KMS-11 (cell line): ENCODE measurements at regions not wholly inside any gene's neighbourhood (a gene's known extent, or its start where the extent isn't known, plus 50 kb on each side); places are given as distances from the start of the nearest gene placed in this dataset.
A peak's percentile ranks its signal among the peaks of the same experiment; 100 is the strongest.

Source experiments
- H2AFZ ChIP-seq: fragments of 200-600 bp; sonication (generic); 2 replicates; pipeline ENCODE4 v1.6.1; 2016; ENCODE audit warnings: antibody characterized with exemption, mixed run types, low read depth
- H3K27ac ChIP-seq: fragments of 200-600 bp; sonication (generic); 2 replicates; pipeline ENCODE4 v1.6.1; 2016; ENCODE audit warnings: mild to moderate bottlenecking, mixed run types
- H3K27me3 ChIP-seq: fragments of 200-600 bp; sonication (generic); 2 replicates; pipeline ENCODE4 v1.6.1; 2017; ENCODE audit warnings: mild to moderate bottlenecking, low read depth, mixed run types, moderate library complexity; ENCODE audit not compliant: insufficient read depth
- H3K36me3 ChIP-seq: fragments of 200-600 bp; sonication (generic); 2 replicates; pipeline ENCODE4 v1.6.1; 2017; ENCODE audit warnings: mild to moderate bottlenecking, mixed run types; ENCODE audit not compliant: insufficient read depth
- H3K4me1 ChIP-seq: fragments of 200-600 bp; sonication (generic); 2 replicates; pipeline ENCODE4 v1.6.1; 2016; ENCODE audit warnings: mild to moderate bottlenecking, low read depth, mixed run types; ENCODE audit not compliant: poor library complexity, severe bottlenecking
- H3K4me2 ChIP-seq: fragments of 200-600 bp; sonication (generic); 2 replicates; pipeline ENCODE4 v1.7.0; 2016; ENCODE audit warnings: mild to moderate bottlenecking, mixed run types
- H3K4me3 ChIP-seq: fragments of 200-600 bp; sonication (generic); IDR thresholded peaks from 2 replicates; pipeline ENCODE4 v1.6.1; 2017; ENCODE audit warnings: low read depth, low read length, mixed read lengths; ENCODE audit not compliant: insufficient read depth
- H3K79me2 ChIP-seq: fragments of 200-600 bp; sonication (generic); 2 replicates; pipeline ENCODE4 v1.6.1; 2016; ENCODE audit warnings: low read depth, mixed run types; ENCODE audit not compliant: insufficient read depth
- H3K9ac ChIP-seq: fragments of 200-600 bp; sonication (generic); 2 replicates; pipeline ENCODE4 v1.6.1; 2016; ENCODE audit warnings: mild to moderate bottlenecking, mixed run types
- H4K20me1 ChIP-seq: fragments of 200-600 bp; sonication (generic); 2 replicates; pipeline ENCODE4 v1.6.1; 2016; ENCODE audit warnings: mild to moderate bottlenecking, mixed run types; ENCODE audit not compliant: insufficient read depth
- TF ChIP-seq, protein P1 (sequence below): fragments of 200-600 bp; sonication (generic); conservative IDR thresholded peaks from 2 replicates; pipeline ENCODE4 v1.6.1; 2017; ENCODE audit warnings: low read depth, mild to moderate bottlenecking, antibody characterized with exemption, low read length, moderate library complexity, mixed read lengths

DNA sequence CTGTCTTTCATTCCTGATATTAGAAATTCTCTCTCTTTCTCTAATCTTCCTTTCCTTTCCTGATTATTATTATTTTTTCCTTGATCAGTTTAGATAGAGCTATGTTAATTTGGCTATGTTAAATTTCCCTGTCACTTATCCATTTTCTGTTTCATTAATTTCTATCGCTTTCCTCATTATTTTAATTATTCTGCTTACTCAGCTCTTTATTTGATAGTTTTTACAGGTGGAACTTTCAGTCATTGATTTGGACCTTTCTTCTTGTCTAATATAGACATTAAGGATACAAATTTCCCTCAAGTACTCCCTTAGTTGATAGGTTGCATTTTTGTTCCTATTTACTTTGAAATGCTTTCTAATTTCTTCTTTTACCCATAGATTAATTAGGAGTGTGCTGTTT, 442.3 kb downstream of the CDH26 start:
- Histone ChIP-seq H3K4me2 (no peak overlapping the region), H3K4me1 (peaks cover 50% of the 10 kb centered on the region), H3K4me3 (no peak overlapping the region), H3K79me2 (no peaks in the 10 kb centered on the region), H2AFZ (no peak overlapping the region), H3K36me3 (no peaks in the 10 kb centered on the region), H3K27me3 (no peaks in the 10 kb centered on the region), H4K20me1 (no peaks in the 10 kb centered on the region), H3K27ac (no peak overlapping the region), H3K9ac (no peak overlapping the region)
- TF ChIP-seq, protein P1, sequence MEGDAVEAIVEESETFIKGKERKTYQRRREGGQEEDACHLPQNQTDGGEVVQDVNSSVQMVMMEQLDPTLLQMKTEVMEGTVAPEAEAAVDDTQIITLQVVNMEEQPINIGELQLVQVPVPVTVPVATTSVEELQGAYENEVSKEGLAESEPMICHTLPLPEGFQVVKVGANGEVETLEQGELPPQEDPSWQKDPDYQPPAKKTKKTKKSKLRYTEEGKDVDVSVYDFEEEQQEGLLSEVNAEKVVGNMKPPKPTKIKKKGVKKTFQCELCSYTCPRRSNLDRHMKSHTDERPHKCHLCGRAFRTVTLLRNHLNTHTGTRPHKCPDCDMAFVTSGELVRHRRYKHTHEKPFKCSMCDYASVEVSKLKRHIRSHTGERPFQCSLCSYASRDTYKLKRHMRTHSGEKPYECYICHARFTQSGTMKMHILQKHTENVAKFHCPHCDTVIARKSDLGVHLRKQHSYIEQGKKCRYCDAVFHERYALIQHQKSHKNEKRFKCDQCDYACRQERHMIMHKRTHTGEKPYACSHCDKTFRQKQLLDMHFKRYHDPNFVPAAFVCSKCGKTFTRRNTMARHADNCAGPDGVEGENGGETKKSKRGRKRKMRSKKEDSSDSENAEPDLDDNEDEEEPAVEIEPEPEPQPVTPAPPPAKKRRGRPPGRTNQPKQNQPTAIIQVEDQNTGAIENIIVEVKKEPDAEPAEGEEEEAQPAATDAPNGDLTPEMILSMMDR = no peak

DNA sequence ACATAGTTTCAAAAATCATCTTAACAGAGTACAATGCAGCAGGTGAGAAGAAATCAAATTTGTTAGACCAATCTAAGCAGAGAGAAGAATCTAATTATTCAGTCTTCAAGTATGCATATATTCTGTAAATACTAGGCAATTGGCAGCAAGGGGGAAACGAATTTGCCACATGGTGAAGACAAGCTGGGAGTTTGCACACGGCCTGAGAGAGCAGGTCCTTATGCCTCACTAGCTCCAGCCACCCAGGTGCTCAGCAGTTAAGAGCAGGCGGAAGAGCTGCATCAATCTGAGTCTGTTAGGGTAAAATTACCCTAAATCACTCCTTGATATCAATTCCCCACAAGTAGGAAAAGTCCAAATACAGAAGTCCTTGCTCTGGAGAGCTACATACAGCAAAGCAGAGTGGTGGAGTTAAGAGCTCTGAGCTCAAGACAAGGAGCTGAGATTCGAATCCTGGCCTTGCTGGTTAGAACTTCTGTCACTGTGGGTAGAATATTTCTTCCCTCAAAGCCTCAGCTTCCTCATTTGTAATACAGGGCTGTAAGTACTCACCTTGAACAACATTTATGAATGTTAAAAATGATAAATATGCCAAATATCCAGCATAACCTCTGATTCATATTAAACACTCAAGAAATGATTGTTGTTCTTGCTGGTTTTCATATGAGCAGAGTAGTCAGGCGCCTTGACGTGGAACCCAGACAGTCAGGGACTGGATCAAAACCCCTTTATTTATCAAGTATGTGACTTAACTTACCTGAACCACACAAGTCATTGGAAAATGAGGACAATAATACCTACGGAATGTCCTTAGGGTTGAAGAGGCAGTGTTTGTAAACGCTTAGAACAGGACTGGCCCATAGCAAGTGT, 444.2 kb downstream of the CDH26 start:
- peak overlapping the region; percentile 14; the same call in 1 of the 2 replicates for H2AFZ ChIP-seq
- peak overlapping the region; percentile 46; the same call in 1 of the 2 replicates for H3K9ac ChIP-seq
- peak overlapping the region; percentile 86 for H3K4me2 ChIP-seq
- no peaks in the 10 kb centered on the region for H3K36me3 ChIP-seq
- H3K27ac ChIP-seq = peak overlapping the region; percentile 91
- peaks cover 69% of the 10 kb centered on the region for H3K4me1 ChIP-seq
- H3K79me2 ChIP-seq = no peaks in the 10 kb centered on the region
- no peak overlapping the region for H3K4me3 ChIP-seq
- no peaks in the 10 kb centered on the region for H3K27me3 ChIP-seq
- TF ChIP-seq, protein P1 = no peak
- no peaks in the 10 kb centered on the region for H4K20me1 ChIP-seq

DNA sequence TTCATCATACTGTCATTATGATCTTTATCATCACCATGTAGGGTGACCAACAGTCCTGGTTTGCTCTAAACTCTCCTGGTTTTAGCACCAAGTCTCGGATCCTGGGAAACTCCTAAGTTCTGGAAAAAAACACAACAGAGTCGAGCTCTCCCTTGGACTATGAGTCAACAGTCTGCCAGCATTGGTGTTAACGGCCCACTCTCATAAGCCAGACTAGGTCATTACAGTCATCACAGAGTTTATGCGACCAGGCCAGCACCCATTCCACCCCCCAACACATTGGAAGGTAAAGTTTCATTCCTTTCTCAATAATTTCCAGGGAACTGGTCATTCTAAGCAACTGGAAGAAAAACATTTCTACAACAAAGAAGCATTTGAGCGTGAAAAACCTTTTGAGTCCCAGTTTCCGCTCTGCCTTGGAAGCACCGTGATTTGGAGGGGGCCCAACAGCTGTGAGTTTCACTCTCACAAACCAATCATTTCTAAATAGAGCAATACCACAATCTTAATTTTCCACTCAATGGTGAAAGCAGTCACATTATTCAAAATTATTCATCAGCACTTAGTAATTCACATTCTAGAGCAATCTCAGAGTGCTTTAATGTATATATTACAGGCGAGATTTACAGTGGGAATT, 445.0 kb downstream of the CDH26 start:
- Histone ChIP-seq H3K27ac (peak overlapping the region; percentile 91), H3K9ac (peak overlapping the region; percentile 58; the same call in 1 of the 2 replicates), H3K4me3 (no peak overlapping the region), H3K79me2 (no peaks in the 10 kb centered on the region), H3K4me1 (peaks cover 77% of the 10 kb centered on the region), H3K27me3 (no peaks in the 10 kb centered on the region), H4K20me1 (no peaks in the 10 kb centered on the region), H2AFZ (peak overlapping the region; percentile 14; the same call in 1 of the 2 replicates), H3K36me3 (no peaks in the 10 kb centered on the region), H3K4me2 (peak overlapping the region; percentile 86)
- TF ChIP-seq, protein P1 = no peak

DNA sequence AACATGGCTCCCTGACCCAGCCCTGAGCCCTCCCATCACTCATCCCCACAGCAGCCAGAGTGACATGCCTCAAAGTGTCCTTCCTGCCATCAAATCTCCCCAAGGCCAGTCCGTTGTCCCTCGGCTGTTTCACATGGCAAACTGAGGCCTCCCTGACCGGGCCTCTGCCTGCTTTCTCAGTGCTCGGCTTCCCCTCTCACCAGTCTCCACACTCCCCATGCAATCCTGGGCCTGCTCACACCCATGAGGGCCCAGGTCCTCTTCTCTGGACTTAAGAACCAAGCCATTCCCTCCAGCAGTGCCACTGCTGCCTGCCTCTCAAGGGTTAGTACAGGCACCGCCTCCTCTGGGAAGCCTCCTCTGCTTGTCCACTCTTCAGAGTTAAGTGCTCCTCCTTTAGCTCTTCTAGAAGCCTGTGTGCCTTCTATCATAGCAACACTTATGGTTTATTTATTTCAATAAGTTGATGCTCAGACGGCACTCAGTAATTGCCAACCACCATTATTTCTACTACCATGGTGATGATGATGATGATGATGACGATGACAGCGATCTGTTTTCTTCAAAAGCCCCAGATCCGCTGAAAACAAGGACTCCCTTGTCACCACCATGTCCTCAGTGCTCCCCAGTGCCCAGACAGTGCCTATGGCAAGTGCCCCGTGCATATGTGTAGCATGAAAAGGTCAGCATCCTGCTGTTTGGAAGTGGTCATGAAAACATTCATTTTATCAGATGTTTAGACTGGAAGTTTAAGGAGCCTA, 449.0 kb downstream of the CDH26 start:
- H3K36me3 ChIP-seq = no peaks in the 10 kb centered on the region
- H3K4me3 ChIP-seq = no peak overlapping the region
- H3K9ac ChIP-seq = no peak overlapping the region
- no peaks in the 10 kb centered on the region for H4K20me1 ChIP-seq
- H3K27me3 ChIP-seq = no peaks in the 10 kb centered on the region
- H3K27ac ChIP-seq = peak overlapping the region; percentile 91; the same call in 1 of the 2 replicates
- peaks cover 65% of the 10 kb centered on the region for H3K4me1 ChIP-seq
- no peaks in the 10 kb centered on the region for H3K79me2 ChIP-seq
- TF ChIP-seq, protein P1 = no peak
- no peak overlapping the region for H2AFZ ChIP-seq
- peak overlapping the region; percentile 86; the same call in 1 of the 2 replicates for H3K4me2 ChIP-seq
